Neural cell (in vitro differentiated cells): ENCODE measurements at regions not wholly inside any gene's neighbourhood (a gene's known extent, or its start where the extent isn't known, plus 50 kb on each side); places are given as distances from the start of the nearest gene placed in this dataset.

Experiments
- H2AFZ ChIP-seq: fragments of 200-600, 300-800 bp; sonication (generic), shearing (Covaris generic); 2 replicates; pipeline ENCODE4 v1.6.0; 2014; ENCODE audit warnings: low read depth, mild to moderate bottlenecking, antibody characterized with exemption, low read length, moderate library complexity
- H3F3A ChIP-seq: fragments of 200-600 bp; shearing (Covaris generic); 2 replicates; pipeline ENCODE4 v1.6.1; 2016; ENCODE audit warnings: mild to moderate bottlenecking, moderate library complexity, mixed read lengths, antibody characterized with exemption, low read length; ENCODE audit not compliant: insufficient read depth, poor library complexity, severe bottlenecking
- H3K27ac ChIP-seq: fragments of 200-600, 300-800 bp; sonication (generic), shearing (Covaris generic); 2 replicates; pipeline ENCODE4 v1.5.1; 2014; ENCODE audit warnings: mild to moderate bottlenecking, low read length, moderate library complexity
- H3K27me3 ChIP-seq: fragments of 300-800, 200-600 bp; sonication (generic), shearing (Covaris generic); 2 replicates; pipeline ENCODE4 v1.6.0; 2014; ENCODE audit warnings: mild to moderate bottlenecking, low read depth, low read length, moderate library complexity; ENCODE audit not compliant: insufficient read depth
- H3K36me3 ChIP-seq: fragments of 300-800, 200-600 bp; sonication (generic), shearing (Covaris generic); 2 replicates; pipeline ENCODE4 v1.5.1; 2014; ENCODE audit warnings: mild to moderate bottlenecking, antibody characterized with exemption, low read length, moderate library complexity; ENCODE audit not compliant: insufficient read depth
- H3K4me2 ChIP-seq: fragments of 300-800, 200-600 bp; sonication (generic), shearing (Covaris generic); 2 replicates; pipeline ENCODE4 v1.6.0; 2014; ENCODE audit warnings: mild to moderate bottlenecking, low read length
- H3K4me3 ChIP-seq: fragments of 300-800, 200-600 bp; sonication (generic), shearing (Covaris generic); 2 replicates; pipeline ENCODE4 v1.5.1; 2014; ENCODE audit warnings: mild to moderate bottlenecking, low read length, moderate library complexity
- H3K79me2 ChIP-seq: fragments of 200-600 bp; shearing (Covaris generic); replicated peaks from 2 replicates; pipeline ENCODE4 v1.6.0; 2014; ENCODE audit warnings: mild to moderate bottlenecking, low read length, moderate library complexity; ENCODE audit not compliant: insufficient read depth
- H3K9ac ChIP-seq: fragments of 300-800, 200-600 bp; sonication (generic), shearing (Covaris generic); 2 replicates; pipeline ENCODE4 v1.6.1; 2016; ENCODE audit warnings: mild to moderate bottlenecking, low read length, mixed read lengths
- H3K9me2 ChIP-seq: fragments of 200-600 bp; shearing (Covaris generic); 2 replicates; pipeline ENCODE4 v1.6.1; 2016; ENCODE audit warnings: mild to moderate bottlenecking, low read length, mixed read lengths; ENCODE audit not compliant: insufficient read depth
- H3K9me3 ChIP-seq: fragments of 200-600, 300-800 bp; sonication (generic), shearing (Covaris generic); 2 replicates; pipeline ENCODE4 v1.6.1; 2016; ENCODE audit warnings: mild to moderate bottlenecking, mixed run types, low read length, moderate library complexity, mixed read lengths
- H4K20me1 ChIP-seq: fragments of 200-600 bp; shearing (Covaris generic); 2 replicates; pipeline ENCODE4 v1.6.1; 2016; ENCODE audit warnings: mild to moderate bottlenecking, mixed run types; ENCODE audit not compliant: insufficient read depth
- EP300 ChIP-seq: fragments of 450-650 bp; conservative IDR thresholded peaks from 2 replicates; pipeline ENCODE4 v1.6.1; 2014; ENCODE audit warnings: antibody characterized with exemption, mild to moderate bottlenecking, moderate library complexity; ENCODE audit not compliant: poor library complexity, severe bottlenecking
- EZH2 ChIP-seq: fragments of 200-600, 300-800 bp; shearing (Covaris generic), sonication (generic); IDR thresholded peaks from 2 replicates; pipeline ENCODE4 v1.6.1; 2014; ENCODE audit warnings: antibody characterized with exemption, low read length, borderline replicate concordance, mild to moderate bottlenecking; ENCODE audit not compliant: insufficient read depth, poor library complexity, severe bottlenecking
- MXI1 ChIP-seq: fragments of 450-650 bp; conservative IDR thresholded peaks from 2 replicates; pipeline ENCODE4 v1.6.1; 2014; ENCODE audit warnings: antibody characterized with exemption, mild to moderate bottlenecking; ENCODE audit not compliant: poor library complexity, severe bottlenecking
- POLR2AphosphoS5 ChIP-seq: IDR thresholded peaks from 2 replicates; pipeline ENCODE4 v1.6.1; 2012
- RAD21 ChIP-seq: fragments of 450-650 bp; conservative IDR thresholded peaks from 2 replicates; pipeline ENCODE4 v1.6.1; 2014; ENCODE audit warnings: antibody characterized with exemption, mild to moderate bottlenecking, moderate library complexity
- SMC3 ChIP-seq: fragments of 450-650 bp; conservative IDR thresholded peaks from 2 replicates; pipeline ENCODE4 v1.6.1; 2014; ENCODE audit warnings: antibody characterized with exemption, mild to moderate bottlenecking, moderate library complexity; ENCODE audit not compliant: poor library complexity
- TAF1 ChIP-seq: IDR thresholded peaks from 2 replicates; pipeline ENCODE4 v1.6.1; 2012; ENCODE audit warnings: low read depth
- TF ChIP-seq, protein P1 (sequence below): fragments of 450-650 bp; IDR thresholded peaks from 2 replicates; pipeline ENCODE4 v1.5.1; 2014; ENCODE audit warnings: antibody characterized with exemption, mild to moderate bottlenecking, moderate library complexity; ENCODE audit not compliant: poor library complexity, severe bottlenecking
- TF ChIP-seq, protein P2 (sequence below): IDR thresholded peaks from 2 replicates; pipeline ENCODE4 v1.6.1; 2012; ENCODE audit warnings: borderline replicate concordance

DNA sequence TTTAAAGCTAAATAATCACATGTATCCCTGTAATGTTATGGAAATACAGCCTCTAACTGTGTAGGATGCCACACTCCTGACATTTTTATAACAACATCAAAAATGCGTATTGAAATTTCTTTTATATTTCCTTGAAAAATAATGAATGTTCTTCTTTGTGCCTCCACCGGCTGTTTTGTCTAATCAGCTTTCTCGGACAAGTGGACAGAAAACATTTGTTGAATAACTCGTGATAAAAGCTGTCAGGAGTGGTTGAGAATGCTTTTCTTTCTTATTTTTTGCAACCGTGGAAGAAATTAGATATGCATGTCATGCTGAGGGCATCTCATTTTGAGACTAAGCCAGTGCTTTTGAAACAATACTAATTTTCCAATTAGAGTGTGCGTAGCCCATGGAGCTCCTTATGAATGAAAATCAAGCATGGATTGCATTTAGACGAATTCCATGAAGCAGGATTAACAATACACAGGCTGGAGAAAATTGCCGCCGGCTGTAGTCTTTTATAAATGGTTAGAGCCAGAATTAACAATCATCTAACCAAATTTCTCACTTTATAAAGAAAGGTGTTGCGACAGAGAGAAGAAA lies 614.5 kb upstream of the LCORL start:
- Histone ChIP-seq H3K36me3 (no peaks in the 10 kb centered on the region), H3K4me3 (no peak overlapping the region), H3K27me3 (no peaks in the 10 kb centered on the region), H3K9me3 (no peaks in the 10 kb centered on the region), H3K79me2 (no peaks in the 10 kb centered on the region), H2AFZ (no peak overlapping the region), H3F3A (no peaks in the 10 kb centered on the region), H3K9ac (no peak overlapping the region), H3K4me2 (no peak overlapping the region), H3K9me2 (no peaks in the 10 kb centered on the region), H4K20me1 (no peaks in the 10 kb centered on the region), H3K27ac (no peak overlapping the region)
- TF ChIP-seq, protein P1, sequence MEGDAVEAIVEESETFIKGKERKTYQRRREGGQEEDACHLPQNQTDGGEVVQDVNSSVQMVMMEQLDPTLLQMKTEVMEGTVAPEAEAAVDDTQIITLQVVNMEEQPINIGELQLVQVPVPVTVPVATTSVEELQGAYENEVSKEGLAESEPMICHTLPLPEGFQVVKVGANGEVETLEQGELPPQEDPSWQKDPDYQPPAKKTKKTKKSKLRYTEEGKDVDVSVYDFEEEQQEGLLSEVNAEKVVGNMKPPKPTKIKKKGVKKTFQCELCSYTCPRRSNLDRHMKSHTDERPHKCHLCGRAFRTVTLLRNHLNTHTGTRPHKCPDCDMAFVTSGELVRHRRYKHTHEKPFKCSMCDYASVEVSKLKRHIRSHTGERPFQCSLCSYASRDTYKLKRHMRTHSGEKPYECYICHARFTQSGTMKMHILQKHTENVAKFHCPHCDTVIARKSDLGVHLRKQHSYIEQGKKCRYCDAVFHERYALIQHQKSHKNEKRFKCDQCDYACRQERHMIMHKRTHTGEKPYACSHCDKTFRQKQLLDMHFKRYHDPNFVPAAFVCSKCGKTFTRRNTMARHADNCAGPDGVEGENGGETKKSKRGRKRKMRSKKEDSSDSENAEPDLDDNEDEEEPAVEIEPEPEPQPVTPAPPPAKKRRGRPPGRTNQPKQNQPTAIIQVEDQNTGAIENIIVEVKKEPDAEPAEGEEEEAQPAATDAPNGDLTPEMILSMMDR, result no peak
- TF ChIP-seq RAD21 (no peak), MXI1 (no peak), EP300 (no peak), TAF1 (no peak), POLR2AphosphoS5 (no peak), SMC3 (no peak), EZH2 (no peak)
- TF ChIP-seq, protein P2, sequence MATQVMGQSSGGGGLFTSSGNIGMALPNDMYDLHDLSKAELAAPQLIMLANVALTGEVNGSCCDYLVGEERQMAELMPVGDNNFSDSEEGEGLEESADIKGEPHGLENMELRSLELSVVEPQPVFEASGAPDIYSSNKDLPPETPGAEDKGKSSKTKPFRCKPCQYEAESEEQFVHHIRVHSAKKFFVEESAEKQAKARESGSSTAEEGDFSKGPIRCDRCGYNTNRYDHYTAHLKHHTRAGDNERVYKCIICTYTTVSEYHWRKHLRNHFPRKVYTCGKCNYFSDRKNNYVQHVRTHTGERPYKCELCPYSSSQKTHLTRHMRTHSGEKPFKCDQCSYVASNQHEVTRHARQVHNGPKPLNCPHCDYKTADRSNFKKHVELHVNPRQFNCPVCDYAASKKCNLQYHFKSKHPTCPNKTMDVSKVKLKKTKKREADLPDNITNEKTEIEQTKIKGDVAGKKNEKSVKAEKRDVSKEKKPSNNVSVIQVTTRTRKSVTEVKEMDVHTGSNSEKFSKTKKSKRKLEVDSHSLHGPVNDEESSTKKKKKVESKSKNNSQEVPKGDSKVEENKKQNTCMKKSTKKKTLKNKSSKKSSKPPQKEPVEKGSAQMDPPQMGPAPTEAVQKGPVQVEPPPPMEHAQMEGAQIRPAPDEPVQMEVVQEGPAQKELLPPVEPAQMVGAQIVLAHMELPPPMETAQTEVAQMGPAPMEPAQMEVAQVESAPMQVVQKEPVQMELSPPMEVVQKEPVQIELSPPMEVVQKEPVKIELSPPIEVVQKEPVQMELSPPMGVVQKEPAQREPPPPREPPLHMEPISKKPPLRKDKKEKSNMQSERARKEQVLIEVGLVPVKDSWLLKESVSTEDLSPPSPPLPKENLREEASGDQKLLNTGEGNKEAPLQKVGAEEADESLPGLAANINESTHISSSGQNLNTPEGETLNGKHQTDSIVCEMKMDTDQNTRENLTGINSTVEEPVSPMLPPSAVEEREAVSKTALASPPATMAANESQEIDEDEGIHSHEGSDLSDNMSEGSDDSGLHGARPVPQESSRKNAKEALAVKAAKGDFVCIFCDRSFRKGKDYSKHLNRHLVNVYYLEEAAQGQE, result no peak

DNA sequence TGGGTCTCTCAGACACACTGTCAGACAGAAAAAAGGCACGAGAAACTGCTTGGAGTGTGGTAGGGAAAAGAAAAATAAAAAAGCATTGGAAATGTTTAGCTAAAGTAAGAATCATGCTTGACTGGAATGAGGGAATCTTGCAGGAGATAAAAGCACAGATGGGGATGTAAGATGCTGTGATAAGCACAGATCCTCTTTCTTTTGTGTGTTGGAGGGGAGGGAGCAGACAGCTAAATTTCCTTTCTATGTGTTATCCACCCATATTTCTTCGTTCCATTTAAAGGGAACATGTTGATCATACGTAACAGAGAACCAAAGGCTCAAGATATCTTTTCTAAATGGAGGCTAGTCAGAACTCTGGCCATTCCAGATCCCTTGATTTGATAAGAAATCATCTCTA lies 614.0 kb upstream of the LCORL start:
- TF ChIP-seq SMC3 (no peak), RAD21 (no peak), POLR2AphosphoS5 (no peak), EZH2 (no peak)
- TF ChIP-seq, protein P2, result no peak
- no peaks in the 10 kb centered on the region for H4K20me1 ChIP-seq
- H2AFZ ChIP-seq, result no peak overlapping the region
- no peaks in the 10 kb centered on the region for H3K36me3 ChIP-seq
- no peak overlapping the region for H3K27ac ChIP-seq
- no peaks in the 10 kb centered on the region for H3F3A ChIP-seq
- H3K27me3 ChIP-seq, result no peaks in the 10 kb centered on the region
- H3K9me3 ChIP-seq, result no peaks in the 10 kb centered on the region
- no peak overlapping the region for H3K9ac ChIP-seq
- H3K9me2 ChIP-seq, result no peaks in the 10 kb centered on the region
- no peaks in the 10 kb centered on the region for H3K79me2 ChIP-seq
- no peak overlapping the region for H3K4me3 ChIP-seq
- no peak overlapping the region for H3K4me2 ChIP-seq
